HG03469 (cell line): ENCODE measurements at regions not wholly inside any gene's neighbourhood (a gene's known extent, or its start where the extent isn't known, plus 50 kb on each side); places are given as distances from the start of the nearest gene placed in this dataset.
"Not testable (repeated sequence)": the region's sequence is repeated elsewhere in the genome, so short reads cannot be mapped to it uniquely, and the experiment has no call there.

ENCODE experiments used
- ATAC-seq: cut with Tn5 transposase; IDR thresholded peaks from one replicate; pipeline ENCODE4 v1.9.1; 2021; ENCODE audit warnings: mild to moderate bottlenecking, moderate library complexity, moderate number of reproducible peaks; ENCODE audit not compliant: unreplicated experiment

GRCh38 chr5:123709422-123709821 is 197.4 kb downstream of the CSNK1G3 start:
- ATAC-seq, result no peak

- no peak for ATAC-seq
These were observed 196.3 kb downstream of the CSNK1G3 start for GRCh38 chr5:123708074-123708806.

GRCh38 chr5:123706531-123706930 is 194.6 kb downstream of the CSNK1G3 start:
- ATAC-seq, result no peak

GRCh38 chr5:123705741-123706140 is 193.8 kb downstream of the CSNK1G3 start:
- ATAC-seq, result no peak

- no peak for ATAC-seq
These were observed 189.7 kb downstream of the CSNK1G3 start for GRCh38 chr5:123701511-123702200.

GRCh38 chr5:123700624-123701287 is 188.8 kb downstream of the CSNK1G3 start:
- no peak for ATAC-seq

GRCh38 chr5:123699571-123699970 is 187.6 kb downstream of the CSNK1G3 start:
- no peak for ATAC-seq

GRCh38 chr5:123698937-123699336 is 187.0 kb downstream of the CSNK1G3 start:
- ATAC-seq, result not testable (repeated sequence)

- ATAC-seq, result no peak
These were observed 185.0 kb downstream of the CSNK1G3 start for GRCh38 chr5:123696921-123697341.

GRCh38 chr5:123690821-123691220 is 178.8 kb downstream of the CSNK1G3 start:
- ATAC-seq, result no peak

- no peak for ATAC-seq
These were observed 169.1 kb downstream of the CSNK1G3 start for GRCh38 chr5:123681061-123681460.

GRCh38 chr5:123673107-123673506 is 161.1 kb downstream of the CSNK1G3 start:
- no peak for ATAC-seq

GRCh38 chr5:123671711-123672456 is 159.9 kb downstream of the CSNK1G3 start:
- no peak for ATAC-seq

- no peak for ATAC-seq
These were observed 159.1 kb downstream of the CSNK1G3 start for GRCh38 chr5:123671042-123671441.
